ENCODE measurements at regions not wholly inside any gene's neighbourhood (a gene's known extent, or its start where the extent isn't known, plus 50 kb on each side); places are given as distances from the start of the nearest gene placed in this dataset.

- no peaks in the 10 kb centered on the region for H3K4me1 Mint-ChIP-seq
- no peak overlapping the region for H3K27ac Mint-ChIP-seq
- peaks cover 2% of the 10 kb centered on the region for H3K9me3 Mint-ChIP-seq
- CTCF ChIA-PET, result no interaction called here
- no peaks in the 10 kb centered on the region for H3K27me3 Mint-ChIP-seq
- no peak for DNase-seq
- no peaks in the 10 kb centered on the region for H3K36me3 Mint-ChIP-seq (ENCODE audit: low read depth)
- intact Hi-C loops (cut with micrococcal nuclease), result no loop called here
- H3K4me3 Mint-ChIP-seq, result no peak overlapping the region
- no peak for TF ChIP-seq CTCF (IDR thresholded peaks at IDR 0.05)
- POLR2A ChIA-PET, result no interaction called here
- ATAC-seq (ENCODE audit: low read depth), result no peak
Measured at GRCh38 chr2:2939078-2939795, 438.4 kb downstream of the EIPR1 start.

GRCh38 chr2:2938481-2938880 is 439.1 kb downstream of the EIPR1 start:
- CTCF ChIA-PET, result no interaction called here
- intact Hi-C loops (cut with micrococcal nuclease), result no loop called here

GRCh38 chr2:2935445-2936149 is 442.0 kb downstream of the EIPR1 start:
- H3K27ac Mint-ChIP-seq, result no peak overlapping the region
- H3K4me3 Mint-ChIP-seq, result no peak overlapping the region
- no peak for DNase-seq
- POLR2A ChIA-PET, result no interaction called here
- TF ChIP-seq CTCF (IDR thresholded peaks at IDR 0.05), result no peak
- intact Hi-C loops (cut with micrococcal nuclease), result no loop called here
- H3K27me3 Mint-ChIP-seq, result no peaks in the 10 kb centered on the region
- ATAC-seq (ENCODE audit: low read depth), result no peak
- H3K4me1 Mint-ChIP-seq, result no peaks in the 10 kb centered on the region
- no peaks in the 10 kb centered on the region for H3K36me3 Mint-ChIP-seq (ENCODE audit: low read depth)
- peaks cover 2% of the 10 kb centered on the region for H3K9me3 Mint-ChIP-seq
- CTCF ChIA-PET, result no interaction called here

More at GRCh38 chr2:2938481-2938880, 439.1 kb downstream of the EIPR1 start:
- no peak for TF ChIP-seq CTCF (IDR thresholded peaks at IDR 0.05)
- no peak overlapping the region for H3K4me3 Mint-ChIP-seq
- no peaks in the 10 kb centered on the region for H3K4me1 Mint-ChIP-seq
- no peak for ATAC-seq (ENCODE audit: low read depth)
- no peak for DNase-seq
- H3K27me3 Mint-ChIP-seq, result no peaks in the 10 kb centered on the region
- no peaks in the 10 kb centered on the region for H3K36me3 Mint-ChIP-seq (ENCODE audit: low read depth)
- peaks cover 2% of the 10 kb centered on the region for H3K9me3 Mint-ChIP-seq
- no peak overlapping the region for H3K27ac Mint-ChIP-seq
- POLR2A ChIA-PET, result no interaction called here

- Mint-ChIP-seq H3K9me3 (peaks cover 6% of the 10 kb centered on the region), H3K27ac (no peak overlapping the region), H3K4me1 (no peaks in the 10 kb centered on the region), H3K27me3 (peaks cover 3% of the 10 kb centered on the region), H3K4me3 (no peak overlapping the region), H3K36me3 (ENCODE audit: low read depth) (no peaks in the 10 kb centered on the region)
- CTCF ChIA-PET, result no interaction called here
- DNase-seq, result no peak
- intact Hi-C loops (cut with micrococcal nuclease), result no loop called here
- no peak for TF ChIP-seq CTCF (IDR thresholded peaks at IDR 0.05)
- POLR2A ChIA-PET, result no interaction called here
- no peak for ATAC-seq (ENCODE audit: low read depth)
Measured at GRCh38 chr2:2933426-2933825, 444.2 kb downstream of the EIPR1 start.

- no peak overlapping the region for H3K4me3 Mint-ChIP-seq
- H3K27me3 Mint-ChIP-seq, result peaks cover 3% of the 10 kb centered on the region
- intact Hi-C loops (cut with micrococcal nuclease), result no loop called here
- DNase-seq (no peak), ATAC-seq (ENCODE audit: low read depth) (no peak)
- CTCF ChIA-PET, result no interaction called here
- TF ChIP-seq CTCF (IDR thresholded peaks at IDR 0.05), result no peak
- peaks cover 6% of the 10 kb centered on the region for H3K9me3 Mint-ChIP-seq
- POLR2A ChIA-PET, result no interaction called here
- H3K36me3 Mint-ChIP-seq (ENCODE audit: low read depth), result no peaks in the 10 kb centered on the region
- no peaks in the 10 kb centered on the region for H3K4me1 Mint-ChIP-seq
- no peak overlapping the region for H3K27ac Mint-ChIP-seq
Measured at GRCh38 chr2:2932692-2933305, 444.8 kb downstream of the EIPR1 start.
